Skeletal muscle cell (primary cell): ENCODE measurements at regions not wholly inside any gene's neighbourhood (a gene's known extent, or its start where the extent isn't known, plus 50 kb on each side); places are given as distances from the start of the nearest gene placed in this dataset.
A peak's percentile ranks its signal among the peaks of the same experiment; 100 is the strongest.
"Not testable (repeated sequence)": the region's sequence is repeated elsewhere in the genome, so short reads cannot be mapped to it uniquely, and the experiment has no call there.

ENCODE experiments used
- DNase-seq: peaks from one replicate; pipeline ENCODE4 v3.0.0-alpha.2; 2010; ENCODE audit warnings: low read depth
- H3K4me3 ChIP-seq: 2 replicates; pipeline ENCODE4 v1.5.1; 2011; ENCODE audit warnings: low read depth, mild to moderate bottlenecking, control low read depth, low read length, moderate library complexity

GRCh38 chr3:191518861-191519260, 57.9 kb downstream of the PYDC2 start:
- H3K4me3 ChIP-seq, result no peak overlapping the region
- no peak for DNase-seq

DNA sequence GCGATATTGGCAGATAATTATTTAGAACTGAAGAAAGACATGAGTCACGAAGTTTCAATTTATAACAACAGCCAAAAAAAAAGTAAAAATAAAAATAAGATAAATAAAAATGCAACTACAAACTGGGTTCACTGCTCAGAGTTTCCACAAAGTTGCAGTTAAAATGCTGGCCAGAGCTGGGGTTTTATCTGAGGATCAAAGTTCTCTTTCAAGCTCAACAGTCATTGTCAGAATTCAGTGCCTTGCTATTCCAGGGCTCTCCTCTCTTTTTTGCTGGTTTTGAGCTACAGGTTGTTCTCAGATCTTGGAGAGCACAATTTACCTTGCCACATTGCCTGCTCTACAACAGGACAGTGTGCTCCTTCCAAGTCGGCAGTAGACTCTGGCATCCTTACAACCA, 60.1 kb downstream of the PYDC2 start:
- no peak overlapping the region for H3K4me3 ChIP-seq
- no peak for DNase-seq

GRCh38 chr3:191523148-191523547, 62.2 kb downstream of the PYDC2 start:
- no peak for DNase-seq
- no peak overlapping the region for H3K4me3 ChIP-seq

- no peak overlapping the region for H3K4me3 ChIP-seq
- peak; percentile 45 for DNase-seq
These were observed 67.6 kb downstream of the PYDC2 start for GRCh38 chr3:191528589-191528988.

DNA sequence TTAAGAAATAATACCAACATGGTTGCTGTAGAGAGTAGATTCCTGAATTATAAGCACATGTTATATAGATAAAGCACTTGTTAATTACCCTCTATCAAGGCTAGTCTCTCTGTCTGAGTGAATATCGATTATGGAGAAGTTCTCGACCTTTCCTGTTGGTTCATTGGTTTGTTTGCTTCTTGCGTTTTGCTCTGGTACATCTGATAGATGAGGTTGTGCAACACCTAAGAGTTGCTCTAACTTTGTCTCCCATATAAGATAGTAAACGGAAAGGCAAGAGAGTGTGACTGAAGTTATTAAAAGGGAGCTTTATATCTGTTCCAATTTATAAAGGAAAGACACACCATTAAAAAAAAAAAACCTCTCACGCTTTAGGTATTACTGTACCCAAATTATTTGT, 69.0 kb downstream of the PYDC2 start:
- no peak overlapping the region for H3K4me3 ChIP-seq
- no peak for DNase-seq

GRCh38 chr3:191531434-191531972, 70.5 kb downstream of the PYDC2 start:
- no peak overlapping the region for H3K4me3 ChIP-seq
- no peak for DNase-seq

GRCh38 chr3:191543018-191543417, 82.1 kb downstream of the PYDC2 start:
- H3K4me3 ChIP-seq, result no peak overlapping the region
- no peak for DNase-seq

DNA sequence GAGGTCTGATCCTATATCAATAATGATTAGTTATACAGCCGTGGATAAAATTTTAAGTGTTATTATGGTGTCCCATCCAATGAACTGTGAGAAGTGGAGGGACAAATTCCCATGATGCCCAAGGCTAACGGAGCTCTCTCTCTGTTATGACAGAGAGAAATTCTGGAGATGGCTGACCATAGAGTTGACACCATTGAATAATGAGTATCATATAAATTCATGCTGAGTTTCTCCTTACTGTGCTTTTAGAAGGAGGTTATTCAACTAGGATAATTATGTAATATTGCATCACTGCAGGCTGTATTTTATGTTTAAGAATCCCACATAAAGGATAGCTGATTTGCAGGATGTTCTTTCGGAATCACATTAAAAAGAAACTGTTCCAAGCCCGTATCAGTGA, 82.9 kb downstream of the PYDC2 start:
- no peak for DNase-seq
- no peak overlapping the region for H3K4me3 ChIP-seq

- no peak overlapping the region for H3K4me3 ChIP-seq
- DNase-seq, result no peak
These were observed 88.4 kb downstream of the PYDC2 start for GRCh38 chr3:191549357-191549756.

DNA sequence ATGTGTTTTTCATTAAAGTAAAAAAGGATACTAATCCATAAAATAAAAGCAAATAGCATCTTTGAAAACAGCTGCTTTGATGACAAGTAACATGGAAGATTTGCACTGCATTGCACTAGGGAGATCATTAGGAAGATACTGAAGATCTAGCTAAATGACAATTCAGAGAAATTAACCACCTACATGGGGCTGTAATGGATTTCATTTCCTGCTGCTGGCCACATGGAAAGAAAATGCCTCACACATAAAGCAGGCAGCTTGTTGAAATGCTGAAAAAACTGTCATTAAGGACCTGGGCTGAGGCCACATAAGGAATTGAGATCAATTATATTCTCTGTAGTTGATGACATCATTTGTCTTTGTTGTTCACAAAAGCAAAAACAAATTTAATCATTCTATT, 94.1 kb downstream of the PYDC2 start:
- DNase-seq, result no peak
- H3K4me3 ChIP-seq, result no peak overlapping the region

DNA sequence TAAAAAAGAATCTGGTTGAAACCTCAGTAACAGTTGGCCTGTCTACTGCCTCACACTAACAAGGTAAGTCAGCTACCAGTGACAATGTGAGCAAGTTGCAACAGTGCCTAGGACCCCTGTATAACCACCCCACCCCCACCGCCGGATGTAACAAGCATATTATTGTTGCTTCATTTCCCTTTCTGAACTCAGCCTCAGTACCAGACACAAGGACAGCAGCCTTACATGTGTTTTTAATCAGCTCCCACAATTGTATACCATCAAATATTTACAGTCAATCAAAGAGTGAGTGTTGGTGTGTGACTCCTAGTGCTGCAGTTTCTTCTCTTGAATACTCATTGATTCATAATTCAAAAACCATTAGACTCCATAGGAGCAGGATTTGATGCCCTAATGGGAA, 96.4 kb downstream of the PYDC2 start:
- H3K4me3 ChIP-seq, result no peak overlapping the region
- no peak for DNase-seq

GRCh38 chr3:191563722-191564121, 102.8 kb downstream of the PYDC2 start:
- DNase-seq, result no peak
- no peak overlapping the region for H3K4me3 ChIP-seq

GRCh38 chr3:191566469-191566868, 105.5 kb downstream of the PYDC2 start:
- H3K4me3 ChIP-seq, result no peak overlapping the region
- no peak for DNase-seq

GRCh38 chr3:191568206-191568605, 107.2 kb downstream of the PYDC2 start:
- no peak overlapping the region for H3K4me3 ChIP-seq
- DNase-seq, result no peak

GRCh38 chr3:191592105-191592504, 131.1 kb downstream of the PYDC2 start:
- DNase-seq, result no peak
- no peak overlapping the region for H3K4me3 ChIP-seq

DNA sequence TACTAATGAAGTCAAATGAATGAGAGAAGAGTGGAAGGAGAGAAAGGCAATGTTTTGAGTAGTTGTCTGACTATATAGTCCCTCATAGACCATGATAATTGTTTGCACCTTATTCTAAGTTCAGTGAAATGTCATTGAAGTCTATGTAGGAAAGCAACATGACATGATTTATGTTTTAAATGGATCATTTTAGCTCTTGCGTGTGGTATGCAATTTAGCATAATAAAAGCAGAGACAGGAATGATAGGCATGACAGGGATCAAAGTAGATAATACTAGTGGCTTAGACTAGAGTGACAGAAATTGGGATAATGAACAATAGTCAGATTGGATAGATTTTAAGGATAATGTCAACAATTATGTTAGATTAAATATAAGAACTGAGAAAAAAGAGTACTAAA, 132.5 kb downstream of the PYDC2 start:
- H3K4me3 ChIP-seq, result no peak overlapping the region
- DNase-seq, result no peak

DNA sequence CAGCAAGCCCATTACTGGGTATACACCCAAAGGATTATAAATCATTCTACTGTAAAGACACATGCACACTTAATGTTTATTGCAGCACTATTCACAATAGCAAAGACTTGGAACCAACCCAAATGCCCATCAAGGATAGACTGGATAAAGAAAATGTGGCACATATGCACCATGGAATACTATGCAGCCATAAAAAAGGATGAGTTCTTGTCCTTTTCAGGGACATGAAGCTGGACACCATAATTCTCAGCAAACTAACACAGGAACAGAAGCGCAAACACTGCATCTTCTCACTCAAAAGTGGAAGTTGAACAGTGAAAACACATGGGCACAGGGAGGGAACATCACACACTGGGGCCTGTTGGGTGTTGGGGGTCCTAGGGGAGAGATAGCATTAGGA, 154.5 kb downstream of the PYDC2 start:
- not testable (repeated sequence) for DNase-seq, H3K4me3 ChIP-seq

GRCh38 chr3:191624299-191624698, 163.3 kb downstream of the PYDC2 start:
- DNase-seq, result no peak
- H3K4me3 ChIP-seq, result no peak overlapping the region

- H3K4me3 ChIP-seq, result no peak overlapping the region
- DNase-seq, result no peak
These were observed 166.1 kb downstream of the PYDC2 start for GRCh38 chr3:191627064-191627463.

DNA sequence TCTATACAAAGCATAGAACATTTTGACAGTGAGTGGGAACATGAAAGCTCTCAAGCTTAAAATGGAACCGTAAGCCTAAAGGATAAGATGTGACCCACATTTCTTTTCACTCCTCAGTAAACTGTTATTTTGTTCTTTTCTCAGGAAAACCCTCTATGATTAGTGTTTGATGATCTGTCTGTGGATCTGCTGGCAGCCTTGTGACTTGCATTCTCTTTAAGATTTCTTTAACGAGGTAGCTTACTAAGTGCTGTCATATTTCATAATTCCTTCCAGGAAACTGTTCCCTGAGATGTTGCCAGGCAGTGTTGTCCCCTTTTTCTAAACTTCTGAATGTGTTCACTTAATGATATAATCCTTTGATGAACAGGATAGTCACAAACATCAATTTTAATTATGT, 167.6 kb downstream of the PYDC2 start:
- no peak for DNase-seq
- H3K4me3 ChIP-seq, result no peak overlapping the region

- H3K4me3 ChIP-seq, result no peak overlapping the region
- no peak for DNase-seq
These were observed 170.5 kb downstream of the PYDC2 start for GRCh38 chr3:191631496-191631895.

DNA sequence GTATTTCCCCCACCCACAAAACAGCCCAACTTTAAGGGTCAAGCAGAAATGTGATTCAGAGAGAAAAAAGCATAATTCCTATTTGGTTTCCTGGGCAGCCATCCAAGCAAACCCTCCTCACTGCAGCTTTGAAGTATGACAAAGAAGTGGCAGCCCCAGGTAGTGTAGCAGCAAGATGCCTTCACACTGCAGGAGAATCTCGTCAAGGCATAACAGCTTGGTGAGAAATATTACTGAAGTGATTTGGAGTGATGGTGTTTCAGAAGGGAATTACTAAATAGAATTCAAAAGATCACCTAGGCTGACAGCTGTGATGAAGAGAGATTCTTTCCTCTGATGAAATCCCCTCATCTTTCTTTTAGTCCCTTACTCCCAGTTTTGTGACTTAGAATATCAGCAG, 173.9 kb downstream of the PYDC2 start:
- DNase-seq, result no peak

More for the DNA sequence above, 173.9 kb downstream of the PYDC2 start:
- H3K4me3 ChIP-seq, result no peak overlapping the region
